H1 (cell line): ENCODE measurements at regions not wholly inside any gene's neighbourhood (a gene's known extent, or its start where the extent isn't known, plus 50 kb on each side); places are given as distances from the start of the nearest gene placed in this dataset.

ENCODE experiments used
- ATF3 ChIP-seq: IDR thresholded peaks from 2 replicates; pipeline ENCODE4 v1.6.1; 2011; ENCODE audit warnings: low read depth, mild to moderate bottlenecking, low read length; ENCODE audit not compliant: insufficient read depth
- CEBPB ChIP-seq: IDR thresholded peaks from 2 replicates; pipeline ENCODE4 v1.6.1; 2012; ENCODE audit warnings: low read depth, low read length
- FOSL1 ChIP-seq: IDR thresholded peaks from 2 replicates; pipeline ENCODE4 v1.6.1; 2011; ENCODE audit warnings: mild to moderate bottlenecking, low read depth, low read length, moderate library complexity; ENCODE audit not compliant: insufficient read depth
- KDM4A ChIP-seq: IDR thresholded peaks from one replicate; pipeline ENCODE4 v1.7.1; 2012; ENCODE audit warnings: low read depth, mild to moderate bottlenecking, moderate library complexity, low read length, inconsistent platforms; ENCODE audit not compliant: severe bottlenecking
- SIN3A ChIP-seq, 2 experiments: IDR thresholded peaks in 1 of 2; conservative IDR thresholded peaks in 1 of 2; 2 replicates each; pipeline ENCODE4 v1.6.1; 2011 to 2012; ENCODE audit warnings: low read length in 2 of 2, improper control_type of control experiment in 1 of 2, low read depth in 1 of 2, mild to moderate bottlenecking in 1 of 2
- SP1 ChIP-seq: IDR thresholded peaks from 2 replicates; pipeline ENCODE4 v1.6.1; 2011; ENCODE audit warnings: low read depth, low read length

GRCh38 chr15:91499774-91500383, 353.6 kb upstream of the SLCO3A1 start (continued):
- TF ChIP-seq FOSL1 (no peak), SP1 (no peak), CEBPB (no peak), KDM4A (no peak), SIN3A (conservative IDR thresholded peaks at IDR 0.05 in 1 of 2, IDR thresholded peaks at IDR 0.05 in 1 of 2; ENCODE audit: low read depth in 1 of 2, low read length in 2 of 2) (no peak), ATF3 (no peak)
